BJ (cell line): ENCODE measurements at regions not wholly inside any gene's neighbourhood (a gene's known extent, or its start where the extent isn't known, plus 50 kb on each side); places are given as distances from the start of the nearest gene placed in this dataset.

Experiments used
- CTCF ChIA-PET: fragments of 350-600 bp; formaldehyde crosslinking; extraction: SDS; loops from one replicate; lab custom pipeline; 2021; ENCODE audit warnings: antibody characterized with exemption, inconsistent platforms; lab: Yijun Ruan, JAX
- POLR2A ChIA-PET: fragments of 300-600 bp; sonication (Branson Sonifier 250); formaldehyde crosslinking; extraction: SDS; loops from one replicate; lab custom pipeline; 2021; ENCODE audit warnings: antibody characterized with exemption; lab: Charles Lee
- DNase-seq: peaks from one replicate; pipeline ENCODE4 v3.0.0-alpha.2; 2011; ENCODE audit warnings: low read depth
- H3K27me3 ChIP-seq: 2 replicates; pipeline ENCODE4 v1.6.0; 2011; ENCODE audit warnings: low read length; ENCODE audit not compliant: control insufficient read depth, insufficient read depth
- H3K36me3 ChIP-seq: 2 replicates; pipeline ENCODE4 v1.5.1; 2011; ENCODE audit warnings: low read length; ENCODE audit not compliant: control insufficient read depth, insufficient read depth
- H3K4me3 ChIP-seq: 2 replicates; pipeline ENCODE4 v1.5.1; 2011; ENCODE audit warnings: low read depth, mild to moderate bottlenecking, control low read depth, low read length
- TF ChIP-seq, protein P1 (sequence below): IDR thresholded peaks from 2 replicates; pipeline ENCODE4 v1.5.1; 2011; ENCODE audit warnings: low read depth, mild to moderate bottlenecking, control low read depth, inconsistent platforms, low read length, moderate library complexity; ENCODE audit not compliant: insufficient read depth

- Histone ChIP-seq H3K36me3 (no peaks in the 10 kb centered on the region), H3K4me3 (no peak overlapping the region), H3K27me3 (no peaks in the 10 kb centered on the region)
- TF ChIP-seq, protein P1, sequence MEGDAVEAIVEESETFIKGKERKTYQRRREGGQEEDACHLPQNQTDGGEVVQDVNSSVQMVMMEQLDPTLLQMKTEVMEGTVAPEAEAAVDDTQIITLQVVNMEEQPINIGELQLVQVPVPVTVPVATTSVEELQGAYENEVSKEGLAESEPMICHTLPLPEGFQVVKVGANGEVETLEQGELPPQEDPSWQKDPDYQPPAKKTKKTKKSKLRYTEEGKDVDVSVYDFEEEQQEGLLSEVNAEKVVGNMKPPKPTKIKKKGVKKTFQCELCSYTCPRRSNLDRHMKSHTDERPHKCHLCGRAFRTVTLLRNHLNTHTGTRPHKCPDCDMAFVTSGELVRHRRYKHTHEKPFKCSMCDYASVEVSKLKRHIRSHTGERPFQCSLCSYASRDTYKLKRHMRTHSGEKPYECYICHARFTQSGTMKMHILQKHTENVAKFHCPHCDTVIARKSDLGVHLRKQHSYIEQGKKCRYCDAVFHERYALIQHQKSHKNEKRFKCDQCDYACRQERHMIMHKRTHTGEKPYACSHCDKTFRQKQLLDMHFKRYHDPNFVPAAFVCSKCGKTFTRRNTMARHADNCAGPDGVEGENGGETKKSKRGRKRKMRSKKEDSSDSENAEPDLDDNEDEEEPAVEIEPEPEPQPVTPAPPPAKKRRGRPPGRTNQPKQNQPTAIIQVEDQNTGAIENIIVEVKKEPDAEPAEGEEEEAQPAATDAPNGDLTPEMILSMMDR: no peak
- CTCF ChIA-PET: interaction anchor here (0.5 to 1.5 kb wide), 2 partner anchors 23 to 29 kb away, joined by 4 read pairs; no protein-coding TSS in a partner anchor
- POLR2A ChIA-PET: no interaction called here
- no peak for DNase-seq
Measured at GRCh38 chr11:110968348-110969062, 256.3 kb upstream of the ARHGAP20 start.

- CTCF ChIA-PET: no interaction called here
- DNase-seq: no peak
- POLR2A ChIA-PET: no interaction called here
- Histone ChIP-seq H3K4me3 (no peak overlapping the region), H3K27me3 (no peaks in the 10 kb centered on the region), H3K36me3 (no peaks in the 10 kb centered on the region)
- TF ChIP-seq, protein P1: no peak
Measured at GRCh38 chr11:110966131-110966530, 253.9 kb upstream of the ARHGAP20 start.

DNA sequence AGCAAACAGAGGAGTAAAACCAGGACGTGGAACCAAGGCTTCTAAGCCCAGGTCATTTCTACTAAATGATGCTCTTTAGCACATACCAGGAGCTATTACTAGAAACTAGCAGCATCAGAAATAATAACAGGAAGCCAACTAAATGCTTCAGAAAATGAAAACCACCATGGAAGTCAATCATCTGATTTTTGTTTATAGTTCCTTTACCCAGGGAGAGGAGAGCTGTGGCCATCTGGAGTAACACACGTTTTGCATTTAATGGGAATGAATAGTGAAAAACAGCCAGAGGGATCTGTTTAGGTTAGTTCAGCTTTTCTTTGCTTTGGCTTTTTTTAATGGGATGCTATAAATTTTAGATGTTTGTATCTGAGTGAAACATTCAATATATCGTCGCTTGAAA, 250.7 kb upstream of the ARHGAP20 start:
- no peaks in the 10 kb centered on the region for H3K36me3 ChIP-seq
- H3K4me3 ChIP-seq: no peak overlapping the region
- no peaks in the 10 kb centered on the region; the same call in 1 of the 2 replicates for H3K27me3 ChIP-seq
- peak; percentile 54 for DNase-seq
- TF ChIP-seq, protein P1: no peak
- ChIA-PET POLR2A (interaction anchor here (0.6 to 0.7 kb wide), 2 partner anchors 10 to 478 kb away, joined by 3 to 6 read pairs; no protein-coding TSS in a partner anchor), CTCF (interaction anchor here (0.7 to 1.2 kb wide), 3 partner anchors 8 to 21 kb away, joined by 3 to 4 read pairs (median 3); no protein-coding TSS in a partner anchor)

DNA sequence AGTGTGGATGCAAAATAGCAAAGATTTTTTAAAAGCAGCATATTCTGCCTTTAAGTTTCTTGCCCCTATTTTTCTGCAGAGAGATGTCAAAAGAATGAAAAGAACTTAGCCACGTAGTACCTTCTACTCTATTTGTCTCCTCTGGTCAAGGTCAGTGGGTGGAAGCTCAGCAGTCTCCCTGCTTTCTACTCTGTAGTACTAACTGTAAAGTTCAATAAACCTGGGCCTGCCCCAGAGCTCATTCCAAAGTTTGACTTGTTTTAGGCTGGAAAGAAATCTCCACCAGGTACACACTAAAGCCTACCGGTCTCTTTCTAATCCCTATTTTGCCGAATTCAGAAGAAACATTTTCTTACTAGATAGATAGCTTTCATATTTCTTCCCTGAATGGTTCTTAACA, 247.9 kb upstream of the ARHGAP20 start:
- no peaks in the 10 kb centered on the region for H3K36me3 ChIP-seq
- H3K4me3 ChIP-seq: no peak overlapping the region
- no peak for DNase-seq
- POLR2A ChIA-PET: no interaction called here
- no peaks in the 10 kb centered on the region; the same call in 1 of the 2 replicates for H3K27me3 ChIP-seq
- CTCF ChIA-PET: interaction anchor here (0.6 to 1.1 kb wide), 3 partner anchors 9 to 110 kb away, joined by 3 to 4 read pairs (median 3); no protein-coding TSS in a partner anchor
- TF ChIP-seq, protein P1: no peak

GRCh38 chr11:110958216-110958615, 246.0 kb upstream of the ARHGAP20 start:
- no peak for DNase-seq
- Histone ChIP-seq H3K36me3 (no peaks in the 10 kb centered on the region), H3K27me3 (no peaks in the 10 kb centered on the region; the same call in 1 of the 2 replicates), H3K4me3 (no peak overlapping the region)
- ChIA-PET POLR2A (no interaction called here), CTCF (no interaction called here)
- TF ChIP-seq, protein P1: no peak
